GM21515 (cell line): ENCODE measurements at regions not wholly inside any gene's neighbourhood (a gene's known extent, or its start where the extent isn't known, plus 50 kb on each side); places are given as distances from the start of the nearest gene placed in this dataset.
A peak's percentile ranks its signal among the peaks of the same experiment; 100 is the strongest.

Experiments used
- ATAC-seq: cut with Tn5 transposase; IDR thresholded peaks from one replicate; pipeline ENCODE4 v1.9.1; 2021; ENCODE audit not compliant: unreplicated experiment

GRCh38 chr1:187294421-187295201, 465.9 kb downstream of the PLA2G4A start:
- ATAC-seq: no peak

DNA sequence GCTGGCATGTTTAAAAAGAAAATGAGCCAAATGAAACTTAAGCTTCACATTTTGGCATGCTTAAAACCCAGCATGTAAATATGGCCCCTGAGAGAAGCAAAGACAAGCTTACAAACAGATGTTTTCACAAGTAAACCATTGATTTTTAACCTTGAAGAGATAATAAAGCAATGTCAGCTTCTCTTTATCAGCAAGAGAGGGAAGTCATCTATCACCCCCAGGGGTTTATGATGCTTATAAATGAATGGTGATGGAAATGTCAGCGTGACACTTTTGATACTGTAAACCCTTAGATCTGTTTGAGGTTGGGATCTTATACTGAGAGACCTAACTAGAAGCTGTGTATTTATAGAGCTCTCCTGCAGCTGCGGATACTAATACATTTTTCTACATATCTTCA, 471.3 kb downstream of the PLA2G4A start:
- no peak for ATAC-seq

DNA sequence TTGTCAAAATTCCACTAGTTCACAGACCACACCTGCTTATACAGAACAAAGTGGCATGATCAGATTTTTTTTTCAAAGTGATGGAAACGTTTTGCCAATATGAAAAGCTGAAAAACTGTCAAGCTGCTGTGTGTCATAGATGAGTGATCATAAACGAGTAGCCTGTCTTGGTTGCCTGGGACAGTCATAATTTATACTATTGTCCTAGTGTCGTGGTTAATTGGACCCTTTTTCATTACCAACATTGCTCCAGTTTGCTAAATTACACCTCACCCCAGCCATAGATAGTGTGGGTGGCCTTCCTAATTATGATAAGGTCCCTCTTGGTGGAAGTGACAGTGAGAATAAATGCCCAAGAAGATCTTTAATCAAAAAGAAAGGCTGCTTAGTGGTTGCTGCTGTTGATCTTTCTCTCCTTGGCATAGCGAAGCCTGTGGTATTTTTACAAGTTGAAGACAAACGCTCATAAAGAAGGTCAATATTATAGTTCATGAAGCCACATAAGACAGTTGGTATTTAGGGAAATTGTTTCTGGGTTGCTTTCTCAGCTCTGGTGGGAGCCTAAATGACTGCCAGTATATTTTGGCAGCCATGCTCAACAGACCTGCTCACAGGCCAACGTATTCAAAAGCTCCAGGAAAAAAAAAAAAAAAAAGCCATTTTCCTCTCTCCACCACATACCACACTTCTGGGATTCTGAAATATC, 478.1 kb downstream of the PLA2G4A start:
- ATAC-seq: no peak

DNA sequence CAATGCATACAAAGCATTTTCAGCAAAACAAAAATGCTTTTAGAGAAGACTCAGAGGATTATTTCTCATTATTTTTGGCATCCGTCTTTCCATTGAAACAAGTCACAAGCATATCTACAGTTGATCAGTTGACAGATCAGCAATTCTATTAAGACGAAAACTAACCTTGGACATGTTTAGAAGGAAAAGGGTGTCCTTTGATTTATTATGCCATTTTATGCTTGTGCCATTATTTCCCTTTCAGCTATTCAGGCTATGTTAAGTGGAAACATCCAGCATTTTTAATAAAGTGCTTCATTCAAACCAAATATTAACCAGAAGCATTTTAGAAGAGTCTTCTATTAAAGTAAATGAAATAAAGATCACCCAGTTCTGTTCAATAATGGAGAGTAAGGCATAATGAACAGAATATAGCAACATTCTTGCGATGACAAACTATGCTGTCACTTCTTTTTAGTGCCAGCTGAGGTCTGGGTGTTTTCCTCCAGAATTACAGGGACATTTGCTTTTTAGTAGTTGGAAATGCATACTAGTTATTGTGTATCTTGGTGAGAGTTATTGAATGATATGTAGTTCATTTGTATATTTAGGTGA, 481.4 kb downstream of the PLA2G4A start:
- ATAC-seq: no peak

DNA sequence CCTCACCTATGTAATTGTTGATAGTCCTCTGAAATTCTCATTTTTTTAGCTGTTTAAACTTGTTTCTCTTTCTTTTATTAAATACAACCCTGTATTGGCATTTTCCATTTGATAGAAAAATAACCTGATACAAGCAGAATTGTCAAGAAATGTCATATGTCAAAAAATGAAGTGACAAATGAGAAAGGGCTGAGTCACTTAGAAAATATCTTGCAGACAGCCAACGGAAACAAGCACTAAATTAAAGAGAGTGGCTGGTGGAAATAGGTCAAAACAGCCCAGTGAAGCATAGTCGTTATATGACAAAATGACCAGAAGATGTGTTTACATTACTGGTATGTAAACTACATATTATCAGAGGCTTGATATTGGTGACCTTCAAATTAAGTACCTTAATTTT, 484.4 kb downstream of the PLA2G4A start:
- no peak for ATAC-seq

- ATAC-seq: no peak
Observed at GRCh38 chr1:187326557-187326956, 497.8 kb downstream of the PLA2G4A start.

GRCh38 chr1:187336441-187337168, 507.9 kb downstream of the PLA2G4A start:
- no peak for ATAC-seq

DNA sequence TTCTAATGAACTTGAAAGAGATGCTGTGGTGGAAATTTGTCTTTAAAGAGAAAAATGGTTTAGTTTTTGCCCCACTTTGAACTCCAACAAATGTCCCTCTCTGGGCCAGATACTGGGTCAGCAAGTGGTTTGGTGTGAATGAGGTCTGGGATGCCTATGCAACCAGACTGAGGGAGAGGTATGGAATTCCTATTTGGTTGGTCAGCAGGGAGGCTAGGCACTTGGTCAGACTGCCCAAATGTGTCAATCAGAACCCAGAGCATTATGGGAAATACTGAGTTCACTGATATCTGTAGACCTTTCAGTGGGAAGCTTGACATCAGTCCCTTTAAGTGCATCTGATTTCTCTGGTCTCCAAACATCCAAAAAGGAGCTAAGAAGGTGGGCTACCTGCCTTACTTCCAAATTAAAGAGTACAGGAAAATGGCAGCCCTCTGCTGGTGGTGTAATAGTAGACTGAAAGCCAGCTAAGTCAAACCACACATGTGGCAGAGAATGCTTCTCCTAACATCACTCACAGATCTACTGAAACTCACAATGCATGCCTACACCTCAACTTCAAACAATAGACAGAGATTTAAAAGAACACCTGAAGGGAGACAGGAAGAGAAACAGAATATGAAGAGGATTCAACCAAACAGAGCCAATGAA, 510.1 kb downstream of the PLA2G4A start:
- ATAC-seq: no peak

DNA sequence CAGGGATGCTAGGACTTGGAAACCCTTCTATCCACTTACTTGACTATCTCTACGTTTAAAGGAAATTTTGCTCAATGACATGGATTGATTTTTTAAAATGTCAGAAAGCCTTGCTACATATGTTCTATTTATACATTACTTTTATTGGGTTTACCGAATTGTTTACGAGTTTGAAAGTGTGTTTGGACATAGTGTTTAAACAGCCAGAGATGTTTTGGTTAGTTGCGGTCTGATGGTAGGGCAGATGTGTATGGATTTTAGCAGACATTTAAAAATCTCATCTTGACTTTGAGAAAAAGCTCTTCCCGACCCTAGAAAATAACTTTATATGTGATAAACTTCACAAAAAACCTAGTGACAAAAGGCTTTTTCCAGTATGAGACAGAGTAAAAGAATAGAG, 513.7 kb downstream of the PLA2G4A start:
- no peak for ATAC-seq

- no peak for ATAC-seq
Observed at GRCh38 chr1:187374082-187374481, 545.3 kb downstream of the PLA2G4A start.

DNA sequence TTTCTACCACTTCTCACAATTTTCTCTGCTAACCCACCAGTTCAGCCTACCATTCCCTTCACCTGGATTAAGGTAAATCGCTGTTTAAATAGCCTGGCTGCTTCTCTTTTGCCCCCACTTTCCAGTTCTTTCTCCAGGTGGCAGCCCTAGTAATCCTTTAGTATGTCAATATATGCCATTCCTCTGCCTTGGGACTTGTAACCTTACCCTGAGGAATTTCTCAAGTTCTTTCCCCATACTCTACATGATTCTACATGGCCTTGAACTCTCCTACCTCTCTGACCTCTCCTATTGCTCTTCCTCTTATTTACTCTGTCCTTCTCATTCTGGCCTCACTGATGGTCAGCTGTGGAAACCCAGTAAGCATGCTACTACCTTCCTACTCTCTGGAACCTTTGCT, 546.0 kb downstream of the PLA2G4A start:
- ATAC-seq: no peak

GRCh38 chr1:187383366-187383765, 554.6 kb downstream of the PLA2G4A start:
- no peak for ATAC-seq

GRCh38 chr1:187384504-187384903, 555.8 kb downstream of the PLA2G4A start:
- ATAC-seq: peak; percentile 66

DNA sequence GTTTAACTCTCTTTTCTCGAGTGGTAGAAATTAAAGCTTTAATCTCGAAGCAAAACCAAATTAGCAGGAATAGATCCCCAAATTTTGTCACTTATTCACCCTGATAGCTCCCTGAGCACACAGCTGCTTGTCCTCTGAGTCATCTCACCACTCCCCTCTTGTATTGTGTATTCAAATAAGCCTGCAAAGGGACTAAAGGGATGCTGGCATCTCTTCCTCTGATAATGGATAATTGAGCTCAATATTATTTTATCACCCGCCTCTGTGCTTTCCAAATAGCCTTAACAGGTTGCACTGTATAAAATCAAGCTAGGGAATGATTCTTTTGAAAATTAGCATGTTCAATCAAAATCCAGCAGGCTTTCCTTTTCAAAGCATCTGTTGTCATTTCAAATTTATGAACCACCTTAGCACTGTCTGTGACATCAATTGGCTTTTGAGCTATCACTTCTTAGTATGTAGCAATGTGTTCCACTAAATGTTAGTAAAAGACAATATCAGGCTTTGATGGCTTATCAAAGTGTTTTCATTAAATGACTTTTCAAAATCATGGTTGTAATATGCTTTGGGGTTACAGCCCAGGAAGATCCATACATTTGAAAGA, 561.6 kb downstream of the PLA2G4A start:
- ATAC-seq: no peak

DNA sequence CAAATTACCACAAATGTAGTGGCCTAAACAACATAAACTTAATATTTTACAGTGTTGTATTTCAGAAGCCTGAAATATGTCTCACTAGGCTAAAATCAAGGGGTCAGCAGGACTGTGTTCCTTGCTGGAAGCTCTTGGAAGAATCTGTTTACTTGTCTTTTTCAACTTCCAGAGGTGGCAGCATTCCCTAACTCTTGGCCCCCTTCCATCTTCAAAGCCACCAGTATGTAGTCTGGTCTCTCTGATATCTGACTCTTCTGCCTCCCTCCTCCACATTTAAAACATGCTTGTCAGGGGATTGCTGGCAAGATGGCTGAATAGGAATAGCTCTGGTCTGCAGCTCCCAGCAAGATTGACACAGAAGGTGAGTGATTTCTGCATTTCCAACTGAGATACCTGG, 567.5 kb downstream of the PLA2G4A start:
- ATAC-seq: no peak

DNA sequence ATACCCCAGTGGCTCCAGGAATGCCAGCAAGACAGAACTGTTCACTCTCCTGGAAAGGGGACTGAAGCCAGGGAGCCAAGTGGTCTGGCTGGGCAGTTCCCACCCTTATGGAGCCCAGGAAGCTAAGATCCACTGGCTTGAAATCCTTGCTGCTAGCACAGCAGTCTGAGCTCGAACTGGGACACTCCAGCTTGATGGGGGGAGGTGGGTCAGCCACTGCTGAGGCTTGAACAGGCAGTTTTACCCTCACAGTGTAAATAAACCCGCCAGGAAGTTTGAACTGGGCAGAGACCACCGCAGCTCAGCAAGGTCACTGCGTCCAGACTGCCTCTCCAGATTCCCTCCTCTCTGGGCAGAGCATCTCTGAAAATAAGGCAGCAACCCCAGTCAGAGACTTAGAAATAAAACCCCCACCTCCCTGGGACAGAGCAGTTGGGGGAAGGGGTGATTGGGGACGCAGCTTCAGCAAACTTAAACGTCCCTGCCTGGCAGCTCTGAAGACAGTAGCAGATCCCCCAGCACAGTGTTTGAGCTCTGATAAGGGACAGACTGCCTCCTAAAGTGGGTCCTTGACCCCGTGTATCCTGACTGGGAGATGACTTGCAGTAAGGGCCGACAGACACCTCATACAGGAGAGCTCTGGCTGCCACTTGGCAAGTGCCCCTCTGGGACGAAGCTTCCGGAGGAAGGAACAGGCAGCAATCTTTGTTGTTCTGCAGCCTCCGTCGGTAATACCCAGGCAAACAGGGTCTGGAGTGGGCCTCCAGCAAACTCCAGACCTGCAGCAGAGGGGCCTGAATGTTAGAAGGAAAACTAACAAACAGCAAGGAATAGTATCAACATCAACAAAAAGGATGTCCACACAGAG, 568.4 kb downstream of the PLA2G4A start:
- ATAC-seq: no peak

DNA sequence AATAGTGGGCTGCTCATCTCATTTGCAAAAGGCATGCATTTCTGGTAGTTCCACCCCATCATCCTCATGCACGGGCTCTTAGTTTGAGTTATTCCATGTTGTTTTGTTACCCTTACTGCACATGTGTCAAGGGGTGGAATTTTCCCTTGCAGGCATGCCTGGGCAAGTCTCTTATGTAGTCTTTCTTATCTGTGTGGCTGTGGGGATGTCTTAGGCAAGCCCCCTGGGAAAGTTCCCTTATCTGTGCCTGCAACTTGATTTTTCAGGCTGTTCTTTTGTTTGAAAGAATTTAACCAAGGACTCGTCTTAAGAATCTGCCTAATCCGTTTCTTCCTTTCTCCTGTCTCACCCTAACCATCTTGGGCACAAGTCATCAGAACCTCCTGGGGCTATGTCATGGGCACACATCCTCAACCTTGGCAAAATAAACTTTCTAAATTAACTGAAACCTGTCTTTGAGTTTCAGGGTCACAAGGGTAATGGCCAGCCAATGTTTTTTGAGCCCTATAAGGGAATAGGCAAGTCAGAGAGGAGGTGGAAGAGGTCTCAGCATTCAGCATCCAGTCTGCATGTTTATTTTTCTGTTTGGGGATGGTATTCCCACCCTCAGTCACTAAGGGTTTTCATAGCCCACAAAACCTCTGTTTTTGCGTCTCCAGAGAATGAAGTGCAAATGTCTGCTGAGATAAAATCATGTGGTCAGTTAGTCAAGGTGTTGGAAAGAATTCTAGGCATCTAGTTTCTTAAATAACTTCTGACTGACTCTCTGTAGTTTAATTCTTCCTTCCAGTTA, 579.7 kb downstream of the PLA2G4A start:
- ATAC-seq: no peak

DNA sequence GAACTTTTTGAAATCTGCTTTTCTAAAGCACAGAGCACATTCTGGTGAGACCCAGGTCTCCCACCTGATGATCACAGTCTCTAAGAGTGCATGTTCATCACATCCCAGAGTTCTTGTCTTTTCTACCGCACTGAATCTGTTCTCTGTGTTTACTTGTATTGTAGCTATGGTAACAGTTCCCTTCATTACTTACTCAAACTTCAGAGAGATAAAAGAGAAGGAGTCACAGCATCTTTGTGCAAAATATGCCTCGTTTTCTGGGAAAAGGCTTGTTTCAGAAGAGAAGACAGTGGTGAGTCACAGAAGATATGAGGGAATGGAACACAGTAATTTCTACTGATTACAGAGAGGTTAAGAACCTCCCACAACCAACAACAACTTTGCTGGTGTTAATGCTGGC, 580.6 kb downstream of the PLA2G4A start:
- ATAC-seq: no peak

- ATAC-seq: no peak
Observed at GRCh38 chr1:187411118-187411517, 582.4 kb downstream of the PLA2G4A start.
